ENCODE measurements at regions not wholly inside any gene's neighbourhood (a gene's known extent, or its start where the extent isn't known, plus 50 kb on each side); places are given as distances from the start of the nearest gene placed in this dataset.

DNA sequence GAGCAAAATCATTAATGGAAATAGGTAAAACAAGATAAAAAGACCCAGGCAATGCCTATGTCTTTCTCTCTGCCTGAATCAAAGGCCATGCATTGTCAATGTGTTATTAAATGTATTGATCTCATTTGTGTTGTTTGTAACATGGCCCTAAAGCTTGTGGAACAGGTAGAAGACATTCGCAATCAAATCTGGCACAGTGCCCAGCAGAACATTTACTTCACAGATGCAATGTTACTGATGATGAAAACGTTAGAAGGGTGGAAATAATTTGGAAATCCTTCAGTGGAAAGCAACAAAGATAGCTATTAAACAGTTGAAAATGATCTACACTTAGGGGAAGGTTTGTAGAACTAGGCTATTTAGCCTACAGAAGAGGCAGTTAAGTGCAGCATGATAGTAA is 368.2 kb downstream of the EPHA4 start:
- DNase-seq: no peak

DNA sequence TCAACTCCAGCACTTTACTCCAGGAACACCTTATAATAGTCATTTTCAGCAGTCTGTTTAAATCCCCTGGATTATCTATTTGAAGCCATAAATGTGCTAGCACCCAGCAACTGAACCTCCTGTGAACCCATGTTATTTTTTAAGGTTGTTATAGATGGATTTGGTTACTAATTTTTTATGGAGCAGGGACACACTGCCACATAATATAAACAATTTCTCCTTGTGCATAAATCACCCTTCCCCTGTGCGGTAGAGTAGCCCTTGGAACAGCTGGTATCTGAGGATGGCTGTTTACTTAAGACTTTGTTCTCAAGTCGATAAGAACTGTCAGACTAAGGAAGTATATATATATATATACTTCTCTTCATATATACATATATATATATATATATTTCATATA is 367.4 kb downstream of the EPHA4 start:
- DNase-seq: no peak

DNA sequence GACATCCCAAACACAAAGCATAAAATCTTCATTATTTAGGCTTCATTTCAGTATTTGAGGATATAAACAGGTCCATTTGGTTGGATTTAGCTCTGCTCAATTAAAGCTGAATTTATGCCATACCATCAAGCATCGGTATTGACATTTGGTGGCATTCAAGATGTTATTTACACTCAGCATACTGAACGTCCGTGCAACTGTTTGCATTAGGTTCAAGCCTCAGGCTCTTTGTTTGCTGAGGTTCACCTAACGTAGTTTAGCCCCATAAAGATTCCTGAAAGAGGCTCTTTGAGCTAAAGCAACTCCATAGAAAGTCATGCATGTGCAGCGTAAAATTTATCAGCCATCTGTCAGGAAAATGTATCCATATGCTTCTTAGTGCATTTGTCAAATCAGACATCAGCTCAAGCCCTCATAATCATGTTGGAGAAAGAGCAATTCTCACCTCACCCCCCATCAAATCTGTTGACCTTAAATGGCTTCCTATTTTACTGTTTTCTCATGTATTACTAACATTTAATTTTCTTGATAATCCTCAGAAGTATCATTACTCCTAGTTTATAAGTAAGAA is 366.9 kb downstream of the EPHA4 start:
- no peak for DNase-seq

- no peak for DNase-seq
These were observed 361.4 kb downstream of the EPHA4 start for GRCh38 chr2:221210686-221211085.

DNA sequence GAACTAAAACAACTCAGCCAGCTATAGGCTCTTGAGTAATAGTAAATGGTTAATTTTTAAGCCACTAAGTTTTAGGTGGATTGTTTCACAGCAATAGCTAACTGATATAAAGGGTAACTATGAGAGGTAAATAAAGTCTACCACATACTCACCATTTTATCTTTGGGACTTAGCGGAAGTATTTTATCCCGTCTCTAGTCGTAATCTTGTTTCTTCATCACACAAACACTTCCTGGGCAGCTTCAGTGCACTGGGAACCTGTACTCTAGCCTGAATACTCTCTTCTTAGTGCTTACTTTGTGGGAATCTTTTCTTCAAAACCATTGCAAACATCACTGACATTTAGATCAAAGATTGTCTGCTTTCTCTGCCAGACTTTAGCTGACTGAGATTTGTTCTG is 360.5 kb downstream of the EPHA4 start:
- no peak for DNase-seq

DNA sequence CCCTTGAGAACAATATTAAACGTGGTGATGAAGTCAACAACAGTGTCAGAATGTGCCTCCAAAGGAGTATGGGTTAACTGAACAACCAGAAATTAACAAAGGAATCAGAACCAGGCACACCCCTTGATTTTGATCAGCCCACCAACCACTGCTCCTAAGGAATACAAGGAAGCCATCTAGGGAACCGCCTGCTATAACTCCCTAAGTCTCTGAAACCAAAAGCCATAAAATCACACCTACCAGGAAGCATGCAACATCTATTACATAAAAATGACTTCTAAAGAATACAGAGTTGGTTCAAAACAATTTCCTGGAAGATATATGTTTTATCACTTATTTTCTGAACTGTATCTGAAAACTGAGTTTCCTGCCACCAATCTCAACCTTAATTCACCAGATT is 360.0 kb downstream of the EPHA4 start:
- no peak for DNase-seq

DNA sequence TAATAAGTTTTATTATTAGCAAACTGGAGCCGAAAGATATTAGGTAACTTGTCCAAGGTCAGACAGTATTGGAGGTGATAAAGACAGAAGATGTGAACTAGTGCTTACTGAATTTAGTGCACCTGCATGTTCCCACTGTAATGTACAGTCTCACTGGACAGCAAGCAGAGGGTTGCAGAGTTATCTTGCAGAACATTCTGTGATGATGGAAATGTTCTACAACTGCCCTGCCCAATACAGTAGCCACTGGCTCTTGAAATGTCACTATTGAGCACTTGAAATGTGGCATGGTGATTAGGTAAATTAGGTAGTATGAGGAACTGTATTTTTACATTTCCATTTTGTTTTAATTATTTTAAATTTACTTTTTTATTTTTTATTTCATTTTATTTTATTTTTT is 356.6 kb downstream of the EPHA4 start:
- no peak for DNase-seq

- DNase-seq: no peak
These were observed 355.5 kb downstream of the EPHA4 start for GRCh38 chr2:221216636-221217035.

DNA sequence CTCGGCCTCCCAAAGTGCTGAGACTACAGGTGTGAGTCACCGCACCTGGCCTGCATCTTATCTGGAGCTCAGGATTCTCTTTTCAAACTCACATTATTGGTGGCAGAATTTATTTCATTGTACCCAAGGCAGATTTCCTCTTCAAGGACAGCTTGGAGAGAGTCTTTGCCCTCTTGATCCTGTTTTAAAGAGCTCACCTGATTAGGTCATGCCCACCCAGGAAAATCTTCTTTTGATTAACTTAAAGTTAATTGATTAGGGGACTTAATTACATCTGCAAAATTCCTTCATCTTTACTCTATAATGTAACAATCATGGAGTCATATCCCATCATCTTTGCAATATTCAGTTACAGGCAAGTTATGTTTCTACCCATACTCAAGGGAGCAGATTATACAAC is 346.4 kb downstream of the EPHA4 start:
- no peak for DNase-seq

DNA sequence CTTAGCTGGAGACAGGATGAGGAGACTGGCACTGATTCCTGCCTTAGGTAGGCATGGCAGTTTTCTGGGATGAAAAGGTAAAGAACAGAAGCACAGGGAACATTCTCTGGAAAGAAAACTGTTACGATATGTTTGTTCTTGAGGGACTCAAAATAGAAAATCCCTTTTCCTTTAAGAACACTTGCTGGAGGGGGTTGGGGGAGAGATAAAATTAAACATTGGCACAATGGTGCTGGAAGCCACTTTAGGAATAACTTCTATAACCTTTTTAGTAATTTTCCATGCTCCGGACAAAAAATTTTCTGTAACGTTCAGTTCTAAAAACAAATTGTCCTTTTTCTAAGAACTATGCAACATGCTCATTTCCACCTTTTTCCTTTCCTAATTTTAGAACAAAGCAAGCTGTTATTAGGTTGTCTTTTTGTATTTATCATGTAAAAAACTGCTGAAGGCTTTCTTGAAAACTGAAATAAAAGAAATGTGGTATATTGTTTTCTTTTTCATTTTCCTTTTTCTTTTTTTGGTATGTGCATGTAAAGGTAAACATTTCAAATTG is 343.8 kb downstream of the EPHA4 start:
- DNase-seq: no peak

DNA sequence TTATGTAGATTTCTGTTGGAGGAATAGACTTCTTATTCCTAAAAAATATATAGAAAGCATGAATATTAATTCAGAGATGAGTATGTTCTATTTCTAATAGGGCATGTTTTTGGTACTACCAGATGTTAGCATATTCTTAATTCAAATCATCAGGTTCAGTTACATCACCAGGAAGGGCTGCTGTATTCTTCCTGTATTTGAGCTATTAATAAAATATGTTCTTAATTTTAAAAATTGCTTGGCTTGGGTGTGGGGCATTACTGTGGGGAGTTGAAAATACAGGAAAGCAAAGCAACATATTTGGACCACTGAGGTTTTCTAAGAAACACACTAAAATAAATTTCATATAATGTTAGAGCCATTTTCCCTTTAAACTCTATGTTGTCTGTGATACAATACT is 343.0 kb downstream of the EPHA4 start:
- DNase-seq: no peak

DNA sequence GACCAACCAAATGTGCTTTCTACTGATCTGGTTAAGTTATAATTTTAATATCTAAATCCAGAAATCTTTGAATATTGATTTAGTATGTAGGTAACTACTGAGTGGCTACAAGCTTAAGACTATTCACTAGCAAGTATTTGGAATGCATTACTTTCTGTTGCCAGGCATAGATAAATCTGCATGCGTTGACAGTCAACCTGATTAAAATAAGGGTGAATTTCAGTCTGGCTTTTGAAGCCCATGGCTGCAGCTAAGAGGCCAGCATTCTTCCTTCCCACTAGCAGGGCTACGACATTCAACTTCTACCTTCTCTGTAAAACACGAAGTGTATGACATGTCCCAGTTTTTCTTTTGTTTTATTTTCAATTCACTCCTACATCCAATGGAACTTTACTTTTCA is 340.6 kb downstream of the EPHA4 start:
- DNase-seq: no peak

DNA sequence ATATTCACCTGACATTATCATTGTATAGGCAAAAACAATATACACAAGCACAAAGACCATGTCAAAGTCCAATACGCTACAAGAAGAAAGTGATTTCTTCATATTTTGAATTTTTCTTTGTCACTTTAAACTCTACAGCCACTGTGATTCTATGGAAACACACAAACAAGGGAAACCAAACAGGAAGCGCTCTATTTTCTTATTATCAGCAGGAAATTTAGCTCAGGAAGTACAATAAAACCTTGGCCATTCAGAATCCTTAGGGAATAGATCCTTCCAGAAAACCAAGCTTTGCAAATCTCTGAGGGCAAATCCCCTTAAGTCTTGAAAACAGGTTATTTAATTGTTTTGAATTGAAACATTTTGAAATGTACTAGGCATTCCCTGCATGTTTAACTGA is 336.2 kb downstream of the EPHA4 start:
- DNase-seq: no peak

DNA sequence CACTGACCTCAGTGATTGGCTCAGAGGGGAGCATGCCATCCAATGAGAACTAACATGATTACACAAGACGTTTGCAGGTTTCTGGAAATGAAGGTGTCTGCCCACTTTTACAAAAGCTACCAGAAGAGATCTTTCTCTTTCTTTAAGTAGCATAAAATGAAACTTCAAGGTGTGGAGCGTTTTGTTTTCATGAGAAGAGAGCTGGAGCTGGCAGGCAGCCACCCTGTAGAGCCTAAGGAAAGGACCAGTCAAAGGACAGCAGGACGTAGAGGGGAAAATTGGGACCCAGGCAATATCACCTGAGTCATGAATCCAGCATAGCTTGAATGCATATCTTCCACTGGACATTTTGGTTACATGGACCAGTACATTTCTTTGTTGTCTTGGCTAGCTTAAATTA is 331.0 kb downstream of the EPHA4 start:
- DNase-seq: no peak

DNA sequence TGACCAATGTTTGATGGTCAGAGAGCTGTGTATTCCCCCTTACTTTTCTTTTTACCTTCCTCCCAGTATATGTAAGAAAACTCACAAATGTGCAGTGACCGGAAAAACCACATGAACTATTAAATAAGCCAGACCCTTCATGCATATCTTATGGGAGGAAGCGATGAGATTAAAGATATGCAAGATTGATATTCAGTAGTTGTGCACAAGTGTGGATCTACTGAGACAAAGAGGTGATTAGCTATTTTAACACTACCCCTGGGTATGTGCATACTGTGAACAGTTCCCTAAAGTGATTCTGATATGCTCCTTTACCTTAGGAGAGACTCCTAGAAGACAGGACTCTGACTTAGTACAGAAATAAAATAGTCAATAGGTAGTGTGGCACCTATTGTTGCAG is 328.3 kb downstream of the EPHA4 start:
- DNase-seq: no peak

GRCh38 chr2:221245045-221245444 is 327.1 kb downstream of the EPHA4 start:
- DNase-seq: no peak

- DNase-seq: no peak
These were observed 326.3 kb downstream of the EPHA4 start for GRCh38 chr2:221245772-221246171.

DNA sequence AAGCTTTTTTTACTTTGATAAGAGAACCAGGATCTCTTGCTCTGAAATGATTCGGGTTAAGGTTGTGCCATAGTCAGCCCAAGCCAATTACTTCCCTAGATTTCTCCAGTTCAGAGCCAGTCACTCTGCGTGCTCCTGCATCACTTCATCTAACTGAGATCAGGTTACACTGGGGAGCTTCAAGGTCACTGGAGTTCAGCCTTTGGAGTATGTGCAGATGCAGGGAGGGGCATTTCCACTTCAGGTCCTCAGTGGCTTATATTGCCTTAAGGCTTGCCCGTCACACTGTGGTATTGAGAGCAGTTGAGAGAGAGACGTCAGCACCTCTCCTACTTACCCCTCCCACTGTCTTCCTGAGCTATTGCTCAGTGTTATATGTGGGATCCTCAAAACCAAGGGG is 317.8 kb downstream of the EPHA4 start:
- DNase-seq: no peak

- no peak for DNase-seq
These were observed 316.2 kb downstream of the EPHA4 start for GRCh38 chr2:221255862-221256261.

- no peak for DNase-seq
These were observed 313.6 kb downstream of the EPHA4 start for GRCh38 chr2:221258464-221258863.

- no peak for DNase-seq
These were observed 309.5 kb downstream of the EPHA4 start for GRCh38 chr2:221262651-221263050.

GRCh38 chr2:221263573-221263972 is 308.5 kb downstream of the EPHA4 start:
- DNase-seq: no peak

GRCh38 chr2:221264318-221264717 is 307.8 kb downstream of the EPHA4 start:
- DNase-seq: no peak

- DNase-seq: no peak
These were observed 304.2 kb downstream of the EPHA4 start for GRCh38 chr2:221267773-221268425.

DNA sequence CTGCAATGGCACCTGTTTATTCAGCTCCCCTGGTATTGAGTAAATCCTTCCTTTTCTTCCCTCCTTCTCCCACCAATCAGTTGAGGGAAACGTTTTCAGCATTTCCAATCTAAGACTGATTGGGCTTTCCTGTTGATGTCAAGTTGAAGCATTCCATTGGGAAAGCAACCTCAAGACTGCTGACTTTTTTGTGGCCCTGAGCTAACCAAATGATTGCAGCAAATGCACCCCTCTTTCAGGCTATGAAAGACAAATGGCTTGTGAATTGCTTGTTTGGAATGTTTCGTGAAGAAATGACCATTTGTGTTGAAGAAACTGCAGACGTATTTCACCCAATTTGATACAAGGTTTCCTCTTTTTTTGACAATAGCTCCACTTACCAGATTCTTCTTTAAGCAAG is 303.5 kb downstream of the EPHA4 start:
- no peak for DNase-seq

Data from inflammatory macrophage (primary cell).